Activated T-cell treated with anti-CD3 and anti-CD28 coated beads, Interleukin-2, amount 50 U/mL, for 72 hours (primary cell): ENCODE measurements at regions not wholly inside any gene's neighbourhood (a gene's known extent, or its start where the extent isn't known, plus 50 kb on each side); places are given as distances from the start of the nearest gene placed in this dataset.

Experiments
- ATAC-seq, 2 donors: fragments of 150-1000 bp; cut with Tn5 transposase; replicated peaks in 1 of 2; 2 replicates each; pipeline ENCODE4 v1.10.0; 2021; ENCODE audit warnings: moderate library complexity in 2 of 2, mild to moderate bottlenecking in 1 of 2
- DNase-seq, 2 donors: peaks; one replicate each; pipeline ENCODE4 v3.0.0; 2021 to 2022; ENCODE audit warnings: mixed read lengths in 1 of 2
- H3K27ac Mint-ChIP-seq: one replicate; pipeline ENCODE4 v1.8.0; 2022; ENCODE audit warnings: mild to moderate bottlenecking, moderate library complexity, mixed read lengths
- H3K27me3 Mint-ChIP-seq: one replicate; pipeline ENCODE4 v1.8.0; 2022; ENCODE audit warnings: low read depth, mixed read lengths
- H3K36me3 Mint-ChIP-seq, 2 donors: one replicate each; pipeline ENCODE4 v1.8.0; 2022; ENCODE audit warnings: mixed read lengths in 2 of 2, mild to moderate bottlenecking in 1 of 2; ENCODE audit not compliant: insufficient read depth in 2 of 2
- H3K4me1 Mint-ChIP-seq: one replicate; pipeline ENCODE4 v1.8.0; 2022; ENCODE audit warnings: low read depth, mixed read lengths
- H3K4me3 Mint-ChIP-seq, 2 donors: one replicate each; pipeline ENCODE4 v1.8.0; 2022; ENCODE audit warnings: mild to moderate bottlenecking in 2 of 2, mixed read lengths in 2 of 2, moderate library complexity in 2 of 2
- H3K9me3 Mint-ChIP-seq, 2 donors: one replicate each; pipeline ENCODE4 v1.8.0; 2022; ENCODE audit warnings: mixed read lengths in 2 of 2

DNA sequence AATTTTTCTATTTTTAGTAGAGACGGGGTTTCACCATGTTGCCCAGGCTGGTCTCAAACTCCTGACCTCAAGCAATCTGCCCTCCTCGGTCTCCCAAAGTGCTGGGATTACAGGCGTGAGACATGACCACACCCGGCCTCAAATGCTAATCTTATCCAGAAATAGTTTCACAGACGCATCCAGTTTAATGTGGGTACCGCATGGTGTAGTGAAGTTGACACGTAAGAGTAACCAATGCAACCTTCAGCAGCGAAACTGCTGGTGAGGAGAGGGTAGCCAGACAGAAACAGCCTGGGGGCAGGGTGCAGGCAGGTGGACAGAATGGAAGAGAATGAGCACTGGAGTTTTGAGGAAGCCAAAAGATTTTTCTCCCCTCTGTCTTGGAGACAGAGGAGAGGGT lies 63.5 kb upstream of the FAM180A start:
- DNase-seq: no peak
- no peak for ATAC-seq
- H3K4me3 Mint-ChIP-seq: no peak overlapping the region
- H3K9me3 Mint-ChIP-seq: no peaks in the 10 kb centered on the region
- H3K27me3 Mint-ChIP-seq: peaks cover 14% of the 10 kb centered on the region
- no peaks in the 10 kb centered on the region for H3K4me1 Mint-ChIP-seq
- H3K36me3 Mint-ChIP-seq: no peaks in the 10 kb centered on the region
- H3K27ac Mint-ChIP-seq: no peak overlapping the region

DNA sequence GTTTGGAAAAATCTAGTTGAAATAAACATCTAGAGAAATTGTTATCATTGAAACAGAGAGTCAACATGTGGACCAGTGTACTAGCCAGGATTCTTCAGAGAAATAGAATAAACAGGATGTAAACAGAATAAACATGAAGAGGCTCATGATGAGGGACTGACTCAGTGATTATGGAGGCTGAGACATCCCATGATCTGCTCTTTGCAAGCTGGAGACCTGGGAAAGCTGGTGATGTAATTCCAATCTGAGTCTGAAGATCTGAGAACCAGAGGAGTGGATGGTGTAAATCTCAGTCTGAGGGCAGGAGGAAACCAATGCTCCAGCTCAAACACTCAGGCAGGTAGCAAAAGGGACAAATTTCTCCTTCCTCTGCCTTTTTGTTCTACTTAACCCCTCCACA lies 62.9 kb upstream of the FAM180A start:
- H3K9me3 Mint-ChIP-seq: no peaks in the 10 kb centered on the region
- no peak overlapping the region for H3K27ac Mint-ChIP-seq
- no peaks in the 10 kb centered on the region for H3K36me3 Mint-ChIP-seq
- DNase-seq (no peak), ATAC-seq (no peak)
- peaks cover 14% of the 10 kb centered on the region for H3K27me3 Mint-ChIP-seq
- no peak overlapping the region for H3K4me3 Mint-ChIP-seq
- H3K4me1 Mint-ChIP-seq: no peaks in the 10 kb centered on the region

DNA sequence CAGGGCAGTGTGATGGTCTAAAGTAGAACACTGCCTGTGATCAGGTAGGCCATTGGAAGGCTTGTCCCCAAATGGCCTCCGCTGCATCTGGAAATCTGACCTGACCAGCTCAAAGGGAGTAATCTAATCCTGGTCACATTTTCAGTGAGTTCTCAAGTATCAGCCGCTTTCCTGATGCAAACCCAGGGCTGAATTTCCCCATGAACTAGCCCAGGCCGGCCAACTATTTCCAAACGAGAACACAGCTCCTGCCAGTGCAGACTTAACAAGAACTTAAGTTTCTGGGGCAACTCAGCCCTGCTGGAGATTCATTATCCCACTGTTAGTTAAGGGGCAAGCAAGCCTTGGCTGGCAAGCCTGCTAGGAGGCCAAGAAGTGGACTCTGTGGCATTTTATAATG lies 59.6 kb upstream of the FAM180A start:
- ATAC-seq: no peak
- Mint-ChIP-seq H3K4me3 (no peak overlapping the region), H3K36me3 (no peaks in the 10 kb centered on the region), H3K27ac (no peak overlapping the region), H3K4me1 (no peaks in the 10 kb centered on the region), H3K9me3 (no peaks in the 10 kb centered on the region), H3K27me3 (peaks cover 14% of the 10 kb centered on the region)
- DNase-seq: no peak

DNA sequence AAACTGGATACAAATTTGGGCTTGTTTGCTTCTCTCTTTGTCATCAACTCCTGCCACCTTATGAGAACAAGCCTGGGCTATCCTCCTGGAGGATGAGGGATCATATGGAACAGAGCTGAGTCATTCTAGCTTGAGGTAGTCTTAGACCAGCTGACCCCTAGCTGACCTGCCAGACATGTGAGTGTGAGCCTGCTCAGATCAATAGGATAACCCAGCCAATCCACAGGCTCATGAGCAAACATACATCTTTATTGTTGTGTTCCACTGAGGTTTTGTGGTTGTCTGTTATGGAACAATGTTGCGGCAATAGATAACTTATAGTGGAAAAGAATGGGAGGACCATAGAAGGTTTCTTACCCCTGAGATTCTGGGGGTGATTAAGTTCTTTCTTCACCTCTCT lies 54.5 kb upstream of the FAM180A start:
- peaks cover 10% of the 10 kb centered on the region for H3K4me1 Mint-ChIP-seq
- peaks cover 11% of the 10 kb centered on the region for H3K27me3 Mint-ChIP-seq
- no peaks in the 10 kb centered on the region for H3K36me3 Mint-ChIP-seq
- no peak overlapping the region for H3K4me3 Mint-ChIP-seq
- no peak for DNase-seq
- no peaks in the 10 kb centered on the region for H3K9me3 Mint-ChIP-seq
- no peak for ATAC-seq
- no peak overlapping the region for H3K27ac Mint-ChIP-seq

DNA sequence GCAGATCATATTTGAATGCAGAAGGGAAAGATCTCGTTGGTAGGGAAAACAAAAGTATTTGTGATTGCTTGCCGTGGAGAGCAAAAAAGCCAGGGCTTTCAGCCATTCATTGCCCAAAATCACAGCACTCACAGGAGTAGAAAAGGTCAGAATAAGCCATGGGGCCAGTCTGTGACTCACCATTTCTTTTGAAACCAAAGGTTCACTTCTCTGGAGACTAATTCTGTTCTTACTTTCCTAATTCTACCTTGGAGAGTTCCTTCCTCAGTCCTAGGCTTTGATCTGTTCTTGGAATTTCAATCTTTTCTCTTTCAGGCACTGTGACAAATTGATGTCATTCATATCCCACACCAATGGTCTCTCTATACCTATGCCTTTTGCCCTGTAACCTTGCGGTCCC lies 54.1 kb upstream of the FAM180A start:
- Mint-ChIP-seq H3K4me1 (peaks cover 10% of the 10 kb centered on the region), H3K27ac (no peak overlapping the region), H3K27me3 (peaks cover 11% of the 10 kb centered on the region), H3K36me3 (no peaks in the 10 kb centered on the region), H3K4me3 (no peak overlapping the region), H3K9me3 (no peaks in the 10 kb centered on the region)
- ATAC-seq (no peak), DNase-seq (no peak)

DNA sequence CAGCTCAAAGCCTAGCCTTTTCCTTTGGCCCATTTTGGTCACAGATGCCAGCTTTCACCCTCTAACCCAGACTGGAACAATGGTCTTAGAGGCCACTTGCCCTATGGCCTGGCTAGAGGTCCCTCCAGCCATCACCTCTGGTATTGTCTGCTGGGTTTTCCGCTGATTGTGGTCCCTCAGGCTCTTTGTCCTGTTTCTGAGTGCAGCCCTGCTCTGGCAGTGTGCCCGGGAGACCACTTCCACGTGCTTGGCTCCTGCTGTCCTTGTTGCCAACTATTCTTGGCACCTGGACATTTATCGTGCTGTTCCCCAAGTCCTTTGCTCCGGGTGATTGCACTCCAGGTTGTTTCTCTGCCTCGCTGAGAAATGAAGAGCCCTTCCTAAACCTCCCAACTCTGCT lies 53.3 kb upstream of the FAM180A start:
- ATAC-seq: no peak
- peaks cover 11% of the 10 kb centered on the region for H3K27me3 Mint-ChIP-seq
- H3K27ac Mint-ChIP-seq: no peak overlapping the region
- no peaks in the 10 kb centered on the region for H3K36me3 Mint-ChIP-seq
- no peak overlapping the region for H3K4me3 Mint-ChIP-seq
- H3K4me1 Mint-ChIP-seq: peaks cover 10% of the 10 kb centered on the region
- DNase-seq: no peak
- H3K9me3 Mint-ChIP-seq: no peaks in the 10 kb centered on the region

DNA sequence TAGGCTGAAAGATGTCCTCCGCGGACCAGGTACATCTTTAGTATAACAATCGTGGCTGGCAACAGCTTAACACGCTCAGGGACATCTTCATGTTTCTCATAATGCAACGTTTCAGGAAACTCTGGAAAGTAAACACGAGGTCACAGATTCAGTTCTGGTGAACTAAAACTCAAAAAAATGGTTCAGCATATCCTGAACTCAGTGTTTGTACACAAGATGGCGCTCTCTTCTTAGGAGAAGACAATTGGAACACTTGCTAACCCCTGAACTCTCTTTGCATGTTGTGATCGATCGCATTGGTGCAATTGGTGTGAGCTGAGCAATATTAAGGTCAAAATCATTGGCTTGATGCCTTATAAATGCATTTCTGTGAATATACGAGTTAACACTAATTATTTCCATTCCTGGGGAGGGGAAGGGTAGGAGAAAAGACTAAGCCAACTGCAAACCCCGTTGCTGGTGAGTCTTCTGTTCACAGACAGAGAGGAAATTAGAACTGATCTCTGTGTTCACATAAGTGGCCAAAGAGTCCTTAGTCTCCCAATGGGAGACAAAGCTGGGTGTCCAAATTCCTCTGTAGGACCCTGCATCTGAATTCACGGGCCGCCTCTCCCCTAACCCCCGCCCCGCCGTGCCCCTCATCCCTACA lies 52.6 kb upstream of the FAM180A start:
- H3K4me3 Mint-ChIP-seq: peak overlapping the region; percentile 31 to 34
- H3K4me1 Mint-ChIP-seq: peaks cover 10% of the 10 kb centered on the region
- peak; percentile 73 to 78 for ATAC-seq
- no peaks in the 10 kb centered on the region for H3K36me3 Mint-ChIP-seq
- DNase-seq: peak; percentile 29 to 50
- H3K27ac Mint-ChIP-seq: no peak overlapping the region
- H3K9me3 Mint-ChIP-seq: no peaks in the 10 kb centered on the region
- peaks cover 11% of the 10 kb centered on the region for H3K27me3 Mint-ChIP-seq

DNA sequence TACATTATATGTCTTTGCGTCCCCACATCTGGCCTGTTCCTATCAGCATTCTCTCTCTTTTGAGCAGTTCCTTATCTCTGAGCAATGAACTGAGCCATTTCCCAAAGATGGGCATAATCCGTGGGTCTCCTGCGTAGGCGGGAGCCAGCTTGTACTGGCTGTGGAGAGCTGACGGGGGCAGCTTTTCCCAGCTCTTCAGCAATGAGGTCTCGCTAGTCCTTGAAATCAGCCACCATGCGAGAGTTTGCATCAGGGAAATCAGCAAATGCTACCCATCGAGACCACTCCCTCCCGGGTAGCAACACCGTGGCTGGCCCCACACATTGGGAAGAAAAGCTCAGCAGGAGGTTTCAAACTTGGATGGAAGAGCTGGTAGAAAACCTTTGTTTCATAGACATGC lies 51.9 kb upstream of the FAM180A start:
- Mint-ChIP-seq H3K4me1 (peaks cover 10% of the 10 kb centered on the region), H3K9me3 (no peaks in the 10 kb centered on the region)

DNA sequence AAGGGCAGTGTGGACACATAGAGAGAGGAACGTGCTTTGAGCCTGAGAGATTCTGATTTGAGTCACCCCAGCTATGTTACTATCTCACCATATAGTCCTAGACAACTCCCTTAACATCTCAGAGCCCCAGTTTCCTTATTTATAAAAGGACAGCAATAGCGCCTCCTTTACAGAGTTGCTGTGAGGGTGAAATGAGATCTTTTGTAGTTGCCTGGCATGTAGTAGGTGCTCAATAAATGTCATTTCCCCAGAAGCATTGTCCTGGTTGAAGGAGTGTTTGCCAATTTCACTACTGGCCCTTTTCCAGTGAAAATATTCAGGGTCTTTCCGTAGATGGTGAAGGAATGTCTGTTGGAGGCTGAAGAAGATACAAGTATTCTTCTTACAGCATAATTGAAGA lies 51.3 kb upstream of the FAM180A start:
- Mint-ChIP-seq H3K9me3 (no peaks in the 10 kb centered on the region), H3K4me3 (no peak overlapping the region), H3K36me3 (no peaks in the 10 kb centered on the region), H3K4me1 (peaks cover 10% of the 10 kb centered on the region), H3K27me3 (peaks cover 15% of the 10 kb centered on the region), H3K27ac (no peak overlapping the region)
- ATAC-seq (peak in 1 of 2 donors; percentile 32), DNase-seq (no peak)

More for the DNA sequence above, 51.9 kb upstream of the FAM180A start:
- Mint-ChIP-seq H3K36me3 (no peaks in the 10 kb centered on the region), H3K27me3 (peaks cover 11% of the 10 kb centered on the region), H3K27ac (no peak overlapping the region), H3K4me3 (peak overlapping the region; percentile 31 to 34)
- ATAC-seq: no peak
- DNase-seq: no peak
